C4-2B (cell line): ENCODE measurements at regions not wholly inside any gene's neighbourhood (a gene's known extent, or its start where the extent isn't known, plus 50 kb on each side); places are given as distances from the start of the nearest gene placed in this dataset.
"Not testable (repeated sequence)": the region's sequence is repeated elsewhere in the genome, so short reads cannot be mapped to it uniquely, and the experiment has no call there.

ENCODE experiments used
- H3K27ac ChIP-seq: fragments of 450-650 bp; 2 replicates; pipeline ENCODE4 v1.5.1; 2017
- ZFX ChIP-seq: fragments of 450-650 bp; IDR thresholded peaks from 2 replicates; pipeline ENCODE4 v1.6.1; 2017
- TF ChIP-seq, protein P1 (sequence below): fragments of 450-650 bp; conservative IDR thresholded peaks from 2 replicates; pipeline ENCODE4 v1.5.1; 2017; ENCODE audit warnings: mild to moderate bottlenecking

DNA sequence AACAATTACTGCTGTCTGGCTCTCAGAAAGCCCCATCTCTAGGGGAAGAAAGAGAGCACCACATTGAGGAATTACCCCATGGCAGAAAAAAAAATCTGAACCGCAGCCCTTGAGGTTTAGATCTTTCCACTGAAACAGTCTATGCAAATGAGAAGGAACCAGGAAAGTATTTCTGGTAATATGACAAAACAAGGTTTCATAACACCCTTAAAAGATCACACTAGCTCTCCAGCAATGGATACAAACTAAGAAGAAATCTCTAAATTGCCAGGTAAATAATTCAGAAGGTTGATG, 427.1 kb downstream of the PRELID2 start:
- TF ChIP-seq, protein P1, sequence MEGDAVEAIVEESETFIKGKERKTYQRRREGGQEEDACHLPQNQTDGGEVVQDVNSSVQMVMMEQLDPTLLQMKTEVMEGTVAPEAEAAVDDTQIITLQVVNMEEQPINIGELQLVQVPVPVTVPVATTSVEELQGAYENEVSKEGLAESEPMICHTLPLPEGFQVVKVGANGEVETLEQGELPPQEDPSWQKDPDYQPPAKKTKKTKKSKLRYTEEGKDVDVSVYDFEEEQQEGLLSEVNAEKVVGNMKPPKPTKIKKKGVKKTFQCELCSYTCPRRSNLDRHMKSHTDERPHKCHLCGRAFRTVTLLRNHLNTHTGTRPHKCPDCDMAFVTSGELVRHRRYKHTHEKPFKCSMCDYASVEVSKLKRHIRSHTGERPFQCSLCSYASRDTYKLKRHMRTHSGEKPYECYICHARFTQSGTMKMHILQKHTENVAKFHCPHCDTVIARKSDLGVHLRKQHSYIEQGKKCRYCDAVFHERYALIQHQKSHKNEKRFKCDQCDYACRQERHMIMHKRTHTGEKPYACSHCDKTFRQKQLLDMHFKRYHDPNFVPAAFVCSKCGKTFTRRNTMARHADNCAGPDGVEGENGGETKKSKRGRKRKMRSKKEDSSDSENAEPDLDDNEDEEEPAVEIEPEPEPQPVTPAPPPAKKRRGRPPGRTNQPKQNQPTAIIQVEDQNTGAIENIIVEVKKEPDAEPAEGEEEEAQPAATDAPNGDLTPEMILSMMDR, result no peak
- TF ChIP-seq ZFX, result no peak
- H3K27ac ChIP-seq, result no peak overlapping the region

DNA sequence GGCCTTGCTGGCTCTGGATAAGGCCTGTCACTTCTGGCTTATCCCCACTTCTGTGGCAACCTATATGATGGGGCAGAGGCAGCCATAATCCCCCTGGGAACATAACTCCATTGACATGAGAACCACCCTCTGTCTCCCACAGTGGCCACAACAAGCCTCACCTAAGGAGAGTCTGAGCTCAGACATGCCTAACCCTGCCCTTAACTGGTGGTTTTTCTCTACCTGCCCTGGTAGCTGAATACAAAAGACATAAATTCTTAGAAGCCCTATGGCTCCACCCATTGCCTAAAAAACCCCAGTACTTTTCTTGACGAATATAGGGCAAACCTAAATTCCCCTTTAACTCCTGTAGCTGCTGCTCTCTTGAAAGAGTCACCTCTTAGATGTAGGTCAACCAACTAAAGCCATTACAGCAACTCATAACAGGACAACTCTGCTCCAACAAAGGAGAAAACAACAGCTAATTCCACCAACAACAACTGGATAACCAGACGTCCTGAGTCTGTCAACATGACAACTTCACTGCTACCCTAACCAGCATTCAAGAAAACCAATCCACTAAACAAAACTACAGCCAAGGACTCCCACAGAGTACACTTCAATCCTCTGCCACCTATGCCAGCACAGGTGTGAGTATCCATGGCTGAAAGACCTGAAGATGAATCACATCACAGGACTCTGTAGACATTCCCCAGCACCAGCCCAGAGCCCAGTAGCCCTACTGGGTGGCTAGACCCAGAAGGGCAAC, 427.7 kb downstream of the PRELID2 start:
- no peak overlapping the region for H3K27ac ChIP-seq
- TF ChIP-seq ZFX, result no peak
- TF ChIP-seq, protein P1, result no peak

DNA sequence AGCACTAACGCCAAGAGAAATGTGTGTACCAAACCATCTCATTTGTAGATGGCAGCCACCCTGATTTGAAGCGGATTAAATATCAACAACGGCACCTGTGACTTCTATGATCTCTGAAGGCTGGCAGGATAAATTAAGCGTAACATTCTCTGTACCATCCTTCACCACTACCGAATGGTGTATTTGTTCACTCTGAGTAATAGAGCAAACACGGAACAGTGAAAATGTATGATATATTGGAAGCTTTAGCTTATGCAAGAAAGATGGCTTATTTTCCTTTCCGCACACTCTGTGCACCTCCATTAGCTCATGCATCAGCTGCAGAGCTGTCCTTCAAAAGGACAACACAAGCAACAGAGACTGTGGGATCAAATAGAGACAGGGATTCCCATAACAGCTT, 431.1 kb downstream of the PRELID2 start:
- TF ChIP-seq ZFX, result no peak
- TF ChIP-seq, protein P1, result no peak
- H3K27ac ChIP-seq, result no peak overlapping the region

DNA sequence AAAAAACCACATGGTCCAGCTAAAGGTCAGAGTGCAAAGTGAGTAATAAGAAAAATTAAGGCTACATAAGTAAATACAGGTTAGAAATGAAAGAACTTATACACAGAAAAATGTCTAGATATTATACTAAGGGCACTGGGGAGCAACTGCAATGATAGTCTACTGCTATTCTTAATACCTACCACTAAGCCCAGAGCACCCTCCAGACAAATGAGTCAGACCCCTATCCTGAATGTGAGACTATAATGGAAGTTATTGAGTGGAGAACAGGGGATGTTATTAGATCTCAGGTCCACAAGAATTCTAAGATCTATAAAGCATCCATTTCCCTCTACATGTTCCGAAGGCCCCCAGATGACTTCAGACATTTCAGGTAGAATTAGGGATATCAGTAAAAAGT, 438.3 kb downstream of the PRELID2 start:
- no peak overlapping the region for H3K27ac ChIP-seq
- TF ChIP-seq, protein P1, result no peak
- no peak for TF ChIP-seq ZFX

DNA sequence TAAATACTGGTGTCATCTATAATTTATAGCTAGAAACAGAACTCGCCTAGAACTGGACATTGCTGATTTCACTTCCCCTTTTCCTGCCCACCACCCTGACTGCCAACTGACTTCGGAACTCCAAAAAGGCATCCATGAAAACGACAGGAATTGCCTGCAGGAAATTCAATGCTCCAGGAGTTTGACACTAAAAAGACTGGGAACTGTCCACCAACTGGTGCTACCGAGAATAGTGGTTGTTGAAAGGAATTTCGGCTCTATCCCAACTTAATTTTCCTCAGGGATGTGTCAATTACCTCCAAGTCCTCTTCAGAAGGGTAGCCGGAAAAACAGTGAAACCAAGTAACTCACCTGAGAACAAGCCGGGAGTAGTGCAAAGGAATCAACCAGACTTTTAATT, 440.0 kb downstream of the PRELID2 start:
- not testable (repeated sequence) for H3K27ac ChIP-seq

DNA sequence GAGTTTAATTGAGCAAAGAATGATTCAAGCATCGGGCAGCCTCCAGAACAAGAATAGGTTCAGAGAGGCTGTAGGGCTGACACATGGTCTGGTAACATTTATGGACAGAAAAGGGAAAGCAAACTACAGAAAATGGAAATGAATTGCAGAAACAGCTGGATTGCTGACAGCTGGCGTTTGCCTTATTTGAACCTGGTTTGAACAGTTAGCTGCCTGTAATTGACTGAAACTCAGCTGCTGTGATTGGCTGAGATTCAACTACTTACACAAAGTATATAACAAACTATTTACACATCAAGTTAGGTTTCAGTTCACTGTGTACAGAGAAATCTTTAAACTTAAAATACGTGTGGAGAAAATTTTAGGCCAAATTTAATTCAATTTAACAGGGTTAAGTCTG, 441.7 kb downstream of the PRELID2 start:
- H3K27ac ChIP-seq, result no peak overlapping the region
- TF ChIP-seq, protein P1, result no peak

DNA sequence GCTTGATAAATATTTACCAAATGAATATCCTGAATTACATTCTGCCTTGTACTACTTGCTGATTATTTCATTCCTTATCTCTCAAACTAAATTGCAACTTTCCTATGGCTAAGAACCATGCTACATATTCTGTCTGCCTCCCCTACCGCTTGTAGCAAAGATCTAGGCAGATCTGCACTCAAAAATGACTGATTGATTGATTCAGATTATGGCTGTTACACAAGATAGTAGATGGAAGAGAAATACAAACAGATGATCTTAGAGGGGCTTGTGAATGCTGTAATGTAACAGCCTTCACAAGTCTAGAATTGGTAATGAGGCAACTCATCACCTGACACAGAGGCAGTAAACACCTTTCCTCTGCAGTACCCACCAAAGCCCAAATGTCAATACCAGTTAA, 446.1 kb downstream of the PRELID2 start:
- H3K27ac ChIP-seq, result no peak overlapping the region
- TF ChIP-seq, protein P1, result no peak
- TF ChIP-seq ZFX, result no peak

DNA sequence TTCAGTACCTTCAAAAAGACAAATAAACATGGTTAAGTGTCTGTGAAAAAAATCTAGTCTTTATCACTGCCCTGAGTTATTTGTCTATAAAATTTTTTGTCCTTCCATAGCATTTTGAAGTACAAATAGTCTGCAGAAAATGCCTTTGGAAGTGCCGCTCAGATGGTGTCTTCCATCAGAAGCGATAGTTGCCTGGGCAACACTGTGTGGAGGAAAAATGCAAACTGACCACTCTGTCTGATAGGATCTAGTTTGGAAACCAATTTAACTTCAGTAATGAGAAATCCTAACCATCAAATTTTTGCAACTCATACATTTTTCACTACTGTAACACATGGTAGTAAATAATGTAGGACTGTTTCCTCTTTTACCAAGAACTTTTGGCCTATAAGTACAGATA, 449.9 kb downstream of the PRELID2 start:
- H3K27ac ChIP-seq, result no peak overlapping the region
- TF ChIP-seq, protein P1, result no peak
